OCI-LY3 (cell line): ENCODE measurements at regions not wholly inside any gene's neighbourhood (a gene's known extent, or its start where the extent isn't known, plus 50 kb on each side); places are given as distances from the start of the nearest gene placed in this dataset.

ENCODE experiments used
- H2AFZ ChIP-seq: fragments of 200-600, 300-600 bp; shearing (Covaris generic); 2 replicates; pipeline ENCODE4 v1.6.0; 2014; ENCODE audit warnings: antibody characterized with exemption, low read depth, low read length
- H3K27ac ChIP-seq: fragments of 200-600, 300-600 bp; sonication (generic); 2 replicates; pipeline ENCODE4 v1.5.1; 2014; ENCODE audit warnings: mild to moderate bottlenecking, low read length, moderate library complexity, mixed read lengths
- H3K27me3 ChIP-seq: fragments of 200-600, 300-600 bp; sonication (generic); 2 replicates; pipeline ENCODE4 v1.6.1; 2014; ENCODE audit warnings: low read depth, low read length, mixed read lengths
- H3K36me3 ChIP-seq: fragments of 200-600, 300-600 bp; sonication (generic); replicated peaks from 2 replicates; pipeline ENCODE3; 2014; ENCODE audit warnings: low read depth, low read length, mixed read lengths
- H3K4me1 ChIP-seq: fragments of 300-600, 200-600 bp; sonication (generic); 2 replicates; pipeline ENCODE4 v1.6.1; 2014; ENCODE audit warnings: low read length, mixed read lengths
- H3K4me2 ChIP-seq: fragments of 200-600, 300-600 bp; sonication (generic); 2 replicates; pipeline ENCODE4 v1.6.1; 2014; ENCODE audit warnings: low read length, mixed read lengths
- H3K4me3 ChIP-seq: fragments of 300-600, 200-600 bp; sonication (generic); 2 replicates; pipeline ENCODE4 v1.5.1; 2014; ENCODE audit warnings: antibody characterized with exemption, mild to moderate bottlenecking, low read length, moderate library complexity
- H3K79me2 ChIP-seq: fragments of 300-600, 200-600 bp; shearing (Covaris generic); 2 replicates; pipeline ENCODE4 v1.6.1; 2014; ENCODE audit warnings: mild to moderate bottlenecking, low read length, mixed read lengths
- H3K9ac ChIP-seq: fragments of 300-600, 200-600 bp; shearing (Covaris generic); 2 replicates; pipeline ENCODE4 v1.6.0; 2014; ENCODE audit warnings: mild to moderate bottlenecking, low read length, moderate library complexity
- H3K9me3 ChIP-seq: fragments of 200-600, 300-600 bp; shearing (Covaris generic); 2 replicates; pipeline ENCODE4 v1.6.1; 2014; ENCODE audit warnings: low read length, mixed read lengths; ENCODE audit not compliant: insufficient read depth
- H4K20me1 ChIP-seq: fragments of 200-600, 300-600 bp; sonication (generic); 2 replicates; pipeline ENCODE4 v1.6.1; 2016; ENCODE audit warnings: low read length, mixed read lengths; ENCODE audit not compliant: insufficient read depth
- EZH2phosphoT487 ChIP-seq: fragments of 200-600 bp; shearing (Covaris generic); IDR thresholded peaks from 2 replicates; pipeline ENCODE4 v1.6.1; 2018; ENCODE audit warnings: antibody characterized with exemption, mixed run types, low read depth
- TF ChIP-seq, protein P1 (sequence below): fragments of 200-600, 300-600 bp; sonication (generic); IDR thresholded peaks from 2 replicates; pipeline ENCODE4 v1.5.1; 2014; ENCODE audit warnings: antibody characterized with exemption, low read length, low read depth

DNA sequence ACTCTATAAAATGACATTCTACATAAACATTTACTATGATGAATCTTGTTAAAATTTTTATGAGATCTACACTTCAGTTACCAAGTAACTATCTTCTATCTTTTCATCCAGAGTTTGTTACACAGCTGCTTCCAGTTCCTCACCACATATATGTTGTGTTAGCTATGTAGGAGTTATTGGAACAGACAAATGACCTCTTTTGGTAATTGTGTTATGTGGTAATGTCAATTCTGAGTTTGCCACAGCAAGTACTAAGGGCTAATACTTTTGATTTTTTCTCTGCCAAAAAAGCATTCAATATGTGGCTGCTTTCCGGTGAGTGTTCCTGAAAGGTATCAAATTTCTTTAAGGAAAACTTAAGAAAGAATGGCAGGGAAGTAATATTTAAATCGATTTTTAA, 573.9 kb upstream of the PCDH15 start:
- no peaks in the 10 kb centered on the region for H3K27me3 ChIP-seq
- TF ChIP-seq, protein P1, sequence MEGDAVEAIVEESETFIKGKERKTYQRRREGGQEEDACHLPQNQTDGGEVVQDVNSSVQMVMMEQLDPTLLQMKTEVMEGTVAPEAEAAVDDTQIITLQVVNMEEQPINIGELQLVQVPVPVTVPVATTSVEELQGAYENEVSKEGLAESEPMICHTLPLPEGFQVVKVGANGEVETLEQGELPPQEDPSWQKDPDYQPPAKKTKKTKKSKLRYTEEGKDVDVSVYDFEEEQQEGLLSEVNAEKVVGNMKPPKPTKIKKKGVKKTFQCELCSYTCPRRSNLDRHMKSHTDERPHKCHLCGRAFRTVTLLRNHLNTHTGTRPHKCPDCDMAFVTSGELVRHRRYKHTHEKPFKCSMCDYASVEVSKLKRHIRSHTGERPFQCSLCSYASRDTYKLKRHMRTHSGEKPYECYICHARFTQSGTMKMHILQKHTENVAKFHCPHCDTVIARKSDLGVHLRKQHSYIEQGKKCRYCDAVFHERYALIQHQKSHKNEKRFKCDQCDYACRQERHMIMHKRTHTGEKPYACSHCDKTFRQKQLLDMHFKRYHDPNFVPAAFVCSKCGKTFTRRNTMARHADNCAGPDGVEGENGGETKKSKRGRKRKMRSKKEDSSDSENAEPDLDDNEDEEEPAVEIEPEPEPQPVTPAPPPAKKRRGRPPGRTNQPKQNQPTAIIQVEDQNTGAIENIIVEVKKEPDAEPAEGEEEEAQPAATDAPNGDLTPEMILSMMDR, result no peak
- no peak for TF ChIP-seq EZH2phosphoT487
- no peaks in the 10 kb centered on the region for H4K20me1 ChIP-seq
- no peak overlapping the region for H3K4me3 ChIP-seq
- H3K4me1 ChIP-seq, result no peaks in the 10 kb centered on the region
- H3K4me2 ChIP-seq, result no peak overlapping the region
- H3K79me2 ChIP-seq, result no peaks in the 10 kb centered on the region
- H3K36me3 ChIP-seq, result no peaks in the 10 kb centered on the region
- no peak overlapping the region for H3K27ac ChIP-seq
- H3K9ac ChIP-seq, result no peak overlapping the region
- no peak overlapping the region for H2AFZ ChIP-seq
- no peaks in the 10 kb centered on the region for H3K9me3 ChIP-seq

DNA sequence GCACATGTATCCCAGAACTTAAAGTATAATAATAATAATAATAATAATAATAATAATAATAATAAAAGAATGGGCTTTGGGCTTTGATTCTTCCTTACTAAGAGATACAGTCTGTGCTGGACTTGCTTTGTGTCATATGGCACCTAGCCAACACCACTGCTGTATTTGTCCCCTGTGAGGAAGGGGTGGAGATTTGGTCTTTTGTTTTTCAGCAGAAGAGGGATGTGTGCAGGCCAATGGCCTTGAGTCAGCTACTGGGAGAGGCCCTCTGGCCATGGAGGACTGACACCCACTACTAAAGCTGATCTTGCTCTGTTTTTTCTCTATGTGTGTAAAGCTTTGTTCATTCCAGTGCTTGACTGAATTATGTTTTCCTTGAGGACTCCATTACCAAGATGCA, 573.0 kb upstream of the PCDH15 start:
- H3K36me3 ChIP-seq, result no peaks in the 10 kb centered on the region
- TF ChIP-seq, protein P1, result no peak
- no peak for TF ChIP-seq EZH2phosphoT487
- no peak overlapping the region for H3K27ac ChIP-seq

DNA sequence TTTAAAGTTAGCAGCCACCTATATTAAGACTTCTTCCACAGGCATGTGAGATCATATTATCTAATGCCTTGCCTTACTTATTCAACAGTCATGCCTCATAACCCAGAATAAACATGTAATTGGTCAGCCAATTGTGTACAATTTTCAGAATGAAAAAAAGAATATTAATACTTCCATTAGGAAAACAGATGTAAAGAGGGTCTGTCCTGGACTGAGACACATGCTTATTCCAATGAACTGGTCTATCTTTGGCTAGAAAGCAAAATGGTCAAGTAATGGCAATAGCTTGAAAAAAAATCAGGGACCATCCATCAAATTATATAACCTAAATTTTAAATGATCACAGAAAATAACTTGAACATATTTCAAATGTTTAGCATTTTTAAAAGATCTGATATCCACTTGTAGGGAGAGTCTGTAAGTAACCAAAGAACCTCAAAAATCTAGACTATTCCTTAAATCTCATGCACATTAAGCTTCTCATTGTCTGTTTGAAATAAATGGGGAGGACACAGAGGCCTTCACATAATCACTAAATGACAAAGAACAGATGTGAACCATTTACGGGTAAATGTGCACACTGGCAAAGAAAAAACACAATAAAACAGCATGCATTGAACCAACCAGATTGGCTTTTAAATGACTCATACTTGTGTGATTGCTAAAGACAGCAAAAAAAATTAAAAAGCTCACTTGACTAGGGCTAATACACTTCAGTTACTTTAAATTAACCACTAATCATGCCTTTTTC, 568.8 kb upstream of the PCDH15 start:
- no peaks in the 10 kb centered on the region for H3K36me3 ChIP-seq
- TF ChIP-seq, protein P1, result no peak
- TF ChIP-seq EZH2phosphoT487, result no peak
- no peak overlapping the region for H2AFZ ChIP-seq

More for the DNA sequence above, 573.0 kb upstream of the PCDH15 start:
- no peak overlapping the region for H3K9ac ChIP-seq
- no peaks in the 10 kb centered on the region for H3K4me1 ChIP-seq
- H3K9me3 ChIP-seq, result no peaks in the 10 kb centered on the region
- no peak overlapping the region for H2AFZ ChIP-seq
- H3K27me3 ChIP-seq, result no peaks in the 10 kb centered on the region
- no peak overlapping the region for H3K4me3 ChIP-seq
- no peaks in the 10 kb centered on the region for H4K20me1 ChIP-seq
- no peaks in the 10 kb centered on the region for H3K79me2 ChIP-seq
- no peak overlapping the region for H3K4me2 ChIP-seq

DNA sequence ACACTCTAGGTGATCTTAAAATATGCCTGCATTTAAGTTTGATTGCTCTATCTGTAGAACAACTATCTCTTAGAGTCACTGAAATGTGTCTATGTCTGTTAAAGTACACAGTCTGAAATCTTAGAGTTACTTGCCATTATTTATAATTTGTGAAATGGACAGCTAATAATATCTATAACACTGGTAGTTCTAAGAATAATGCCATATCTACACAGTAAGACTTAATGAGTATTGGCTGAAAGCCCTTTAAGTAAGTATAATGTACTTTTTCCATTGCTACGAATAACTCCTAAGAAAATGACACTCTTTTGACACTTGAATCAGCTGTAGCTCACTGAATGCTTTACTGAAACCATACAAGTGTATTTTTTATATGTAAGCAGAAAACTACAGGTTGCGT, 567.4 kb upstream of the PCDH15 start:
- Histone ChIP-seq H3K4me2 (no peak overlapping the region), H3K4me3 (no peak overlapping the region), H3K79me2 (no peaks in the 10 kb centered on the region), H2AFZ (no peak overlapping the region), H3K9ac (no peak overlapping the region), H3K9me3 (no peaks in the 10 kb centered on the region), H3K4me1 (no peaks in the 10 kb centered on the region), H3K27ac (no peak overlapping the region), H4K20me1 (no peaks in the 10 kb centered on the region), H3K36me3 (no peaks in the 10 kb centered on the region), H3K27me3 (no peaks in the 10 kb centered on the region)
- TF ChIP-seq EZH2phosphoT487, result no peak
- TF ChIP-seq, protein P1, result no peak

More for the DNA sequence above, 568.8 kb upstream of the PCDH15 start:
- H3K9ac ChIP-seq, result no peak overlapping the region
- H3K4me2 ChIP-seq, result no peak overlapping the region
- H3K4me3 ChIP-seq, result no peak overlapping the region
- H4K20me1 ChIP-seq, result no peaks in the 10 kb centered on the region
- no peak overlapping the region for H3K27ac ChIP-seq
- no peaks in the 10 kb centered on the region for H3K9me3 ChIP-seq
- H3K79me2 ChIP-seq, result no peaks in the 10 kb centered on the region
- no peaks in the 10 kb centered on the region for H3K27me3 ChIP-seq
- H3K4me1 ChIP-seq, result no peaks in the 10 kb centered on the region
